DMS79 treated with DMSO at 0.1 percent for 48 hours (cell line): ENCODE measurements at regions not wholly inside any gene's neighbourhood (a gene's known extent, or its start where the extent isn't known, plus 50 kb on each side); places are given as distances from the start of the nearest gene placed in this dataset.

Source experiments
- DNase-seq: peaks from one replicate; lab custom pipeline; 2025; lab: John Stamatoyannopoulos, UW

DNA sequence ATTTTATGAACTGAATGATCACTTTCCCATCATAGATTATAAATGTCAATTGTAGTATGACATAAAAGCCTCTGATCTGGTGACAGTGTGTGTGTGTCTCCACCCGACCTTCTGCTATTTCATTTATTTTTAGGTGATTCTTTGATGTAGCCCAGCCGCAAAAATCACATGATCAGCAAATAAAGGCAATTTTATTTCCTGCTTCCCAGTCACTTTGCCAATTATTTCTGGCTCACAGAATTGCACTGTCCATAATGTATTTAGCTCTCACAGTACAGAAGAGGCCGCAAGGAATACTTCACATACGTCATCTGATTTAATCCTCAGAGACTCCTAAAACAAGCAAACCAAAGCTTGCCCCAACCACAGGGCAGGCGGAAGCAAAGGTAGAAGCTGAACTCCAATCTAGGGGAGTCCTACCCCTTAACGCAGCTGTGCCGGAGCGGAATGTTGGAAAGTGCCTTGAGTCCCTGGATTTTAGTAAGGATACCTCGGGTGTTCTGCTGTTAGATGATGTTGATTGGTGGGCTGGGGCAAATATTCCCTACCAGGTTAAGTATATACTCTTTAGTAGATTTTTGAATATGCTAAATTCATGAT, 384.0 kb upstream of the IRX4 start:
- no peak for DNase-seq

DNA sequence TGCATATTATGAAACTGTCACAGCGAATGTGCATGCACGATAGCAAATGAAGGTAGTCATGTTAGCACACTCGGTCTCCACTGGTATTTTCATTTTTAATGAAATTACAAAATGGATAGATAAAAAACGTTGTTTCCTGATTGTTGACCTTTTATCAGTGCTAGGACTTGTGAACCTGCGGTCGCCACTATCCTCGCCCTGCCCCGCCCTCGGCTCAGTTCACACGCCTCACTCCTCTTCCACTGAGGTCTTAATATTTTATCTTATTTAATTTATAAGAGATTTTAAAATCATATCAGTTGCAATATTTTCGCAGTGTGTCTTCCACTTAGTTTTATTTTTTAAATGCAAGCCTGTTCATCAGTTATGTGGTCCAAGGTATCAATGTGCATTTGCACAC, 382.6 kb upstream of the IRX4 start:
- no peak for DNase-seq

GRCh38 chr5:2263763-2264162, 381.0 kb upstream of the IRX4 start:
- DNase-seq = no peak

DNA sequence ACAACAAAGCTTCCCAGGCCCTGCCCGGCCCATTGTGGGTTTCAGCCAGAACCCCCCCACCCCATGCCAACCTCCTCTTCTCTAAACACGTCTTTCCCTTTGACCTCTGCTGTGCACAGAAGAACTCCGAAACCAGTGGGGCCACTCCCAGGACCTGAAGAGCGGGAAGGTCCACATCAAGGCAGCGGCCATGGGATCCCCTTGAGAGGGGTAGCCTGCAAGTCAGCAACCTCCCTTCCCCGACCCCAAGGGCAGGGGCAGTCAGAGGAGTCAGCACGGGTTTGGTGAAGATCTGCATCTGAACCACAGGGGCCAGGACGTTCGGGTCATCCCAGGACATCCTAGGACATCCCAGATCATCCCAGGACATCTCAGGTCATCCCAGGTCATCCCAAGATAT, 379.9 kb upstream of the IRX4 start:
- DNase-seq = no peak

GRCh38 chr5:2261004-2261703, 378.4 kb upstream of the IRX4 start:
- no peak for DNase-seq

DNA sequence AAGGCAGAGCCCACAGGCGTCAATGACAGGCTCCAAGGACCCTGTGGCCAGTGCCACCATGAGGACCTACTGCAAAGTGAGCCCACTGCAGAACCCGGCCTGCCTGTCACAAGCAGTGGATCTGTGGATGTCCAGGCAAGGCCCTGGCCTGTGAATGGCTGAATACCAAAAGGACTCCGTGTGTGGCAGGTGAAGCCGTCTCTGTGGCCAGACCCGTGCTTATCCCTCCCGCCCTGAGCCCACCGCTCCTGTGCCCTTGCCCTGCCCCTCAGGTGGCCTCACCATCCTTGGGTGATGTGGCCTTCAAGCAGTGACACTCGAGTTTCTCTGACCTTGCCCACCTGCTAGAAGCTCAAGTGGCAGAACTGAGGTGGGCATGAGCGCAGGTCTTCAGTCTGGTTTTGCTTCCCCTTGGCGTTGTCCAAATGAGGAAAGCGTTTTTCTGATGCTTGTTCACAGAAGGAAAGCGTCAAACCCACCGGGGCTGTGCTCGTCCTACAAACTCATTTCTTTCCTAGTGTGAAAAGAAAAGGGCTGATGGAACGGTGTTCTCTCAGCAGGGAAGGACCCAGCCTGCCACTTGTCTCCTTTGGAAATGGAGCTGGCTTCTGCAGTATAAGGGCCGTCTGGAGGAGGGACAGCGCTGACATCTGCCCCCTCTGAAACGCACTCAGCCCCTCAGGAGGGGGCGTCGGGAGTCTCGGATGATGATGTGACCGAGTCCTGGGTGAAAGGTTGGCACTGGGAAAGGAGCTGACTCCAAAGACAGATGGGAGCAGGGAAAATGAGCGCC, 377.7 kb upstream of the IRX4 start:
- no peak for DNase-seq

- DNase-seq = no peak
Measured at GRCh38 chr5:2259494-2260107, 376.9 kb upstream of the IRX4 start.

DNA sequence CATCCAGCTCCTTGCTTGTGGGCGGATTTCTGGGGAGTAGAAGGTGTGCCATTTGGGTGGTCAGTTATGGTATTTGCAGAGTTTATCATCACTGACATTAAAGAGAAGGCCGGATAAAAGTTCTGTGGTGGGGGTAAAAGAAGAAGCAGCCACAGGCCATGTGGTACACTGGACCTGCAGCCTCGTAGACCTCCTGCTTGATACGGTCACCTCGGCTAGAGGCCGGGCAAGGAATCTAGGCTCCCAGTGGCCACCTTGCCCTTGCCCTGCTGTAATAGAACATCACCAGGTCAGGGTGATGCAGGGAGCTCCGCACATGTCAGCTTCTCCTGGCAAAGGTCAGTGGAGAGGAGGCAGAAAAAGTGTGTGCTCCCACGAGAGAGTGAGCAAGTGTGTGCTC, 376.1 kb upstream of the IRX4 start:
- no peak for DNase-seq

DNA sequence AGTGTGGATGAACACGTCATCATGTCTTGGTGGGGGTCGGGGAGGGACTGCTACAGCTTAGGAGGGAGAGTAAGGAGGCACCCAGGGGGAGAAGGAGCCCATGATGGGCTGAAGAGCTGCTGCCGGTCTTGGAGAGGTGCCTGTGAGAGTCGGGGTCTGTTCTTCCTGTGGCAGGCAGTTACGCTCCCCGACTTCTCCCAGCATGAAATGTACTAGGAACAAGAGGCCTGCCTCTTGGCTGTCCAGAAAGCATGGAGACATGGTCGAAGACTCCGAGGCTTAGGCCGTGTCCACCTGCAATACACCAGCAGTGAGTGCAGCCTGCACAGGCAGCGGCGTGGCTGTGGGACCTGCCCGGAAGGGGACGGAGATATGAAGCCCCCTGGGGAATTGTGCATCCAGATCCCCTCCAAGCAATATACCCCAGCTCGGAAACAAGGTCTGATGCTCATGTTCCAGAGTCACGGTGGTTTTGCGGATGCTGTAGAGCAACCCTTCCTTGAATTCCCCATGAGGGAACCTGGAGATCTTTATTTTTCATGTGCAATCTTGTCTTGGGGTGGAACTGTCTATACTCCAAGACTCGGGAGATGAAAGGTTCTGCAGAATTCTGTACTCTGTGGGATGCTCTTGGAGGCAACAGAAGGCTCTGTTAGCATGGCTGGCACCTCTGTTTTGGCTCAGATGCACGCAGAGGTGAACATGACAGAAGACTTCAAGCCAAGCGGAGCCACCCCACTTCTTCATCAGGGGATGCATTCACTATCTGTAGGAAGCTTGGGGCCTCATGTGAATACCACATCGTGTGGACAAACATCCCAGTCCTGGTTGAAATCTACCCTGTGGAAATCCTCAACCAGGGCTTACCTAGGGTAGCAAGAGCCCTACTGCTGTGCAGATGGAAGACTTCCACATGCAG, 374.9 kb upstream of the IRX4 start:
- DNase-seq = no peak

GRCh38 chr5:2256691-2257280, 374.1 kb upstream of the IRX4 start:
- no peak for DNase-seq

DNA sequence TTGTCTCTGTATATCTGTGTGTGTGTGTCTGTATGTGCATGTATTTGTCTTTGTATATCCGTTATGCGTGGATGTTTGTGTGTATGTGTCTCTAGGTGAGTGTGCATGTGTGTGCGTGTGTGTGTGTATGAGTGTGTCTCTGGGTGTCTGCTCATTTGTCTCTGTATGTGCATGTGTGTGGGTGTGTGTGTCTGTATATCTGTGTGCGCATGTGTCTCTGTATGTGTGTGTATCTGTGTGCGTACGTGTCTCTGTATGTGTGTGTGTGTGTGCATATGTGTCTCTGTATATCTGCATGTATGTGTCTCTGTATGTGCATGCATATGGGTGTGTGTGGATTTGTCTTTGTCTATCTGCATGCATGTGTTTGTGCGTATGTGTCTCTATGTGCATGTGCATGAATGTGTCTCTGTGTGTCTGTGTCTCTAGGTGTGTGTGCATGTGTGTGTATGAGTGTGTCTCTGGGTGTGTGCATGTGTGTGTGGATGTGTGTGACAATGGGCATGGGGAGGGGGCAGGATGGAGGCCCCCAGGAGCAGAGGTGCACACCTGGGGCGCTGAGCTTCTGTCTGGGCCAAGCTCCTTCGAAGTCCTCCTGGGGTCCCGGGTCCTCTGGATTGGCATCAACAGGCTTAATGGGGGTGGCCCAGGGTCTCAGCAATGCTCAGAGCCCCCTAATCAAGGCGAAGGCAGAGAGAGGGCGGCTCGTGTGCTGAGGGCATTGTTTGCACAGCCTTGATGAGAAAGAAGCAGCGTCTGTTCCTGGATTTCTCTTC, 373.4 kb upstream of the IRX4 start:
- DNase-seq = no peak

DNA sequence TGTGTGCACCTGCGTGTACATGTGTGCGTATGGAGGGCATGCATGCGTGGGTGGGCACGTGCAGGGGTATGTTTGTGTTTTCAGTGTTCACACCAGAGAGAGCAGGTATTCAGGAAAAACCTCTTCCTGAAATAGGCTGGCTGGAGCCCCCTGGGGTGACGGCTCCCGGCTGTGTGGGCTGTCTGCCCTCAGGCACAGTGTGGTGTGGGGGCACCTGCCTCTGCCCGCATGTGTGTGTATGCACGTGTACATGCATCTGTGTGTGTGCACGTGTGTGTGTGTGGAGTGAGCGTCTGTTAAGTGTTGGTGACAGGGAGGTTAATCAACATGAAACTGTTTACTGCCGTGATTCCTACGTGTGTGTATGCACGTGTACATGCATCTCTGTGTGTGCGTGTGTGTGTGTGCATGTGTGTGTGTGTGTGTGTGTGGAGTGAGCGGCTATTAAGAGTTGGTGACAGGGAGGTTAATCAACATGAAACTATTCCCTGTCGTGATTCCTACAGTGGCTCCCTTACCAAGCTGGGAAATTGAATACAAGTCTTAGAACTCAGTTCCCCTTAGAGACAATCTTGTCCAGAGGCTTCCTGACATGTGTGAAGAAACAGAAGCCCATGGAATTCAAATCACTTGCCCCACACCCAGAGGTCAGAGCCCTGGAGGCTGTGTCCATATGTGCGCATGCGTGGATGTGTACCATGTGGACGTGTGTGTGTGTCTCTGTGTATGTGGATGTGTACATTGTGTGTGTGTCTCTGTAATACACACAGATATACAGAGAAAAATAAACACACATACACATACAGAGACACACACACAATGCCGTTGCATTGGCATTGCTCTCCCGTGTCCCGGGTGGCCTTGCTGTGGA, 372.4 kb upstream of the IRX4 start:
- no peak for DNase-seq

- no peak for DNase-seq
Measured at GRCh38 chr5:2254406-2254805, 371.7 kb upstream of the IRX4 start.

DNA sequence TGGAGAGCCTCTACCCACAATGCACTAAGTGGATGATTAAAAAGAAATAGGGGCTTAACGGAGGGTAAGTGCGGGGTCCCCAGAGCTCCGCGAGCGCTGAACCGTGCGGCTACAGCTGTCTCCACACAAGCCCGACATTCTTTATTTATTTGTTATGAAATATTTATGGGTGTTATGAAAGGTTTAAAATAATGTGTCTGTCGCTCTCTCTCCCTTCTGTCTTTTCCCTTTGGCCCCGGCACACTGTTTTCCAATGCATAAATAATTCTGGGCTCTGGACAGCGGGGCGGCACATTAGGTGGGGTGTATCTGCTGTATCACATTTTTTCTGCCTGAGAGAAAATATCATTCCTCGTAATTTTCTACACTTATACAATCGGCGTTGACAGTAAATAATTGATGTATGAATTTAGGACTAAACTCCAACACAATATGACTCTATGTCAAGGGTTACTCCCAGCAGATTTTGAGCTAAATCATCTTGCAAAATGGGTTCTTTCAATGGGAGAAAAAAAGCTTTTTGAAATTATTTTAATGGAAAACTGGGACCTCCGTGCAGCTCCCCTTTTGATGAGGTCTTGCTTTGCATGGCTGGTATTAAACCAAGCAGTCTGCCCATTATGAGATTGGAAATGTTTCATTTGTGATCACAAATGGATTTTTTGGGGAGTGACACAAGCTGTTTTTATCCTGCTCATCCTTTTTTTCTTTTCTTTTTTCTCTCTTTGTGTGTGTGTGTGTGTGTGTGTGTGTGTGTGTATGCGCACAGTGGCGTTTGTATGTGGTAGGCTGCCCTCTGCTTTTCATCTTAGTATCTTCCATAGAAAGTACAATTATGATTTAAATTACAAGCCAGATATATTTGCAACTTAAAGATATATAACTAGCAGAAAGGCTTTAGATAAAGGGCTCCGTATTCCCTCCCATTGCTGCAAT, 370.6 kb upstream of the IRX4 start:
- no peak for DNase-seq

DNA sequence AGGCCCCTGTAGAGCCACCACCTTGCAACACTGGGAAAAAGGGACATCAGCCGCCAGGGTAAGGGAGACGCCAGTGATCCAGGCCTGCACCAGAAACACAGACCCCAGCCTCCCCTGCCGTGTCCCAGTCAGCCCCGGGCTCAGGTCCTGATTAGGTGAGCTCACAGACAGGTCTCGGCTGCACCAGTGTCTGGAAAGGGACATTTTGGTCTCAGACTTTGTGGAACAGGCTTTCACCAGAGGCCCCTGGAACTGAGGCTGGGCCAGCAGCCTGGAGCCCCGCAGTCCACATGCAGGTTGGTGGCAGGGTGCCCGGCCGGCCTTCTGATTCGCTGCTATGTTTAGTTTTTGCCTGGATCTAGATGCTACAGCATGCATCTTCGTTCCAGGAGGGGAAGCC, 369.0 kb upstream of the IRX4 start:
- no peak for DNase-seq

GRCh38 chr5:2251298-2251697, 368.6 kb upstream of the IRX4 start:
- no peak for DNase-seq

- DNase-seq = no peak
Measured at GRCh38 chr5:2250365-2250950, 367.7 kb upstream of the IRX4 start.

- no peak for DNase-seq
Measured at GRCh38 chr5:2249442-2249841, 366.7 kb upstream of the IRX4 start.
